ENCODE measurements at regions not wholly inside any gene's neighbourhood (a gene's known extent, or its start where the extent isn't known, plus 50 kb on each side); places are given as distances from the start of the nearest gene placed in this dataset.
"Not testable (repeated sequence)": the region's sequence is repeated elsewhere in the genome, so short reads cannot be mapped to it uniquely, and the experiment has no call there.

DNA sequence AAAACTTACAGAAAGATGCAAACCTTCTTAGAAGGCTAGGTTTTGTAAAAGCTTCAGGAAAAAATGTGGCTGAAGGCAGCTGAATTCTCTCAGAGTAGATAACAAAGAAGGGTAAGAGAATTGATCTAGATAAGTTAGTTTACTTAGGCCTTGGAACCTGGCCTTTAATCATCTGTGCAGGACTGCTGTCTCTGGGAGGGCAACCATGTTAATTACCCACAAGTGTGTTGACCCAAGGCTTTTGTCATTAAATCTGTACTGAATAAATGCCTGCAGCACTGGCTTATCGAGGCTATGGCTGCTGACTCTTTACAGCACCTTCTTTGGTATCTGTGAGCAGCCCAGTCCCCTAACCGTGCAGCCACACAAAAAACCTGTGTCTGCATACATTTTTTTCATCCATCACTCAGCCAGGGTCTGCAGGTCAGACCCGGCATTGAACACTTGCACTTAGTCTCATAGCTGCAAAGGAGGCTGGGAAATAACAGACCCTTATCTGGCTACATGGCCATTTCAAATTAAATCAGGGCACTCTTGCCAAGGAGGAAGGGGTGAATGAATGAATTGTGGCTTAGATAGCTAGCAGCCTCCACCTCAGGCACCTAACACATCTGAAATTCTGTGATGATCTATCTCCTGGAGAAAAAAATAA is 86.4 kb upstream of the EPCAM start:
- H4K20me1 ChIP-seq (ENCODE audit: insufficient read depth), result no peaks in the 10 kb centered on the region
- 79 to 83% methylated on average over 3 of the region's 3 CpGs for WGBS, 2 experiments (ENCODE audit: low coverage in 1 of 2, low lambda C conversion rate in 2 of 2, missing lambda C conversion rate in 2 of 2)
- in situ Hi-C loops (cut with MboI), result no loop called here
- no peaks in the 10 kb centered on the region for H3K79me2 ChIP-seq (ENCODE audit: insufficient read depth)
- H3K4me1 ChIP-seq (ENCODE audit: insufficient read depth), result peaks cover 4% of the 10 kb centered on the region
- no peak for DNase-seq
- H3K9me3 ChIP-seq (ENCODE audit: low read depth), result no peaks in the 10 kb centered on the region
- H3K4me3 ChIP-seq, result no peak overlapping the region
- H3K4me2 ChIP-seq (ENCODE audit: unreplicated experiment), result no peak overlapping the region
- no peak overlapping the region for H2AFZ ChIP-seq
- no peaks in the 10 kb centered on the region for H3K27me3 ChIP-seq (replicated peaks; ENCODE audit: insufficient read depth)
- no peak for TF ChIP-seq EZH2phosphoT487 (IDR thresholded peaks at IDR 0.05; ENCODE audit: insufficient read depth, low read depth)
- TF ChIP-seq EZH2 (IDR thresholded peaks at IDR 0.05; ENCODE audit: insufficient read depth, poor library complexity, severe bottlenecking), result no peak
- H3F3A ChIP-seq (ENCODE audit: insufficient read depth), result 0 out of 2 replicates have a peak, but pooled peaks cover 3% of the 10 kb centered on the region
- no peak overlapping the region for H3K27ac ChIP-seq
- H3K9ac ChIP-seq, result no peak overlapping the region
- H3K36me3 ChIP-seq (ENCODE audit: low read depth), result no peaks in the 10 kb centered on the region
- H3K9me2 ChIP-seq (ENCODE audit: insufficient read depth), result no peaks in the 10 kb centered on the region

DNA sequence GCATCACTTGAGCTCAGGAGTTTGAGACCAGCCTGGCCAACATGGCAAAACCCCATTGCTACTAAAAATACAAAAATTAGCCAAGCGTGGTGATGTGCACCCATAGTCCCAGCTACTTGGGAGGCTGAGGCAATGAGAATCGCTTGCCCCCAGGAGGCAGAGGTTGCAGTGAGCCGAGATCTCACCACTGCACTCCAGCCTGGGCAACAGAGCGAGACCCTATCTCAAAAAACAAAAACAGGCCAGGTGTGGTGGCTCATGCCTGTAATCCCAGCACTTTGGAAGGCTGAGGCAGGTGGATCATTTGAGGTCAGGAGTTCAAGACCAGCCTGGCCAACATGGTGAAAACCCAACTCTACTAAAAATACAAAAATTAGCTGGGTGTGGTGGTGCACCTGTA is 89.6 kb upstream of the EPCAM start:
- H3K9me2 ChIP-seq (ENCODE audit: insufficient read depth); H3F3A ChIP-seq (ENCODE audit: insufficient read depth); DNase-seq; H3K27me3 ChIP-seq (replicated peaks; ENCODE audit: insufficient read depth); H3K9ac ChIP-seq; H3K36me3 ChIP-seq (ENCODE audit: low read depth); H3K4me1 ChIP-seq (ENCODE audit: insufficient read depth); H4K20me1 ChIP-seq (ENCODE audit: insufficient read depth); H2AFZ ChIP-seq; in situ Hi-C loops (cut with MboI); H3K4me2 ChIP-seq (ENCODE audit: unreplicated experiment); H3K27ac ChIP-seq; H3K9me3 ChIP-seq (ENCODE audit: low read depth); H3K79me2 ChIP-seq (ENCODE audit: insufficient read depth); H3K4me3 ChIP-seq: not testable (repeated sequence)
- WGBS, 2 experiments (ENCODE audit: low coverage in 1 of 2, low lambda C conversion rate in 2 of 2, missing lambda C conversion rate in 2 of 2), result 86 to 95% methylated on average over 4 of the region's 4 CpGs

DNA sequence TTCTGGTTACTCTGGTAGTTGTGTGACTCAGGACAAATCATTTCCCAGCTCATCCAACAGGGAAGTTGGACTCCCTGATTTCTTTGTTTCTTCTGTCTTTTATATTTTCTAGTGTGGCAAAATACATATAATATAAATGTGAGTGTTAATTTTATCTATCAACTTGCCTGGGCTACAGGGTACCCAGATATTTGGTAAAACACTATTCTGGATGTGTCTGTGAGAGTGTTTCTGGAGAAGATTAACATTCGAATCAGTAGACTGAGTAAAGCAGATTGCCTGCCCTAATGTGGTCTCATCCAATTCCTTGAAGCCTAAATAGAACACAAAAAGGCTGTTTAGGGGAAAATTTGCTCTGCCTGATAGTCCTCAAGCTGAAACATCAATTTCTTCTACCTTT is 91.1 kb upstream of the EPCAM start:
- Histone ChIP-seq H3K27me3 (replicated peaks; ENCODE audit: insufficient read depth) (no peaks in the 10 kb centered on the region), H3K79me2 (ENCODE audit: insufficient read depth) (no peaks in the 10 kb centered on the region), H2AFZ (no peak overlapping the region), H3K4me1 (ENCODE audit: insufficient read depth) (peaks cover 10% of the 10 kb centered on the region; the same call in 1 of the 2 replicates), H4K20me1 (ENCODE audit: insufficient read depth) (no peaks in the 10 kb centered on the region), H3K9ac (no peak overlapping the region), H3K36me3 (ENCODE audit: low read depth) (no peaks in the 10 kb centered on the region), H3K9me2 (ENCODE audit: insufficient read depth) (no peaks in the 10 kb centered on the region), H3K27ac (no peak overlapping the region), H3K4me2 (ENCODE audit: unreplicated experiment) (no peak overlapping the region), H3F3A (ENCODE audit: insufficient read depth) (no peaks in the 10 kb centered on the region; the same call in 1 of the 2 replicates), H3K4me3 (no peak overlapping the region), H3K9me3 (ENCODE audit: low read depth) (no peaks in the 10 kb centered on the region)
- DNase-seq, result no peak
- in situ Hi-C loops (cut with MboI), result no loop called here
- 92 to 98% methylated on average over 1 of the region's 1 CpG for WGBS, 2 experiments (ENCODE audit: low coverage in 1 of 2, low lambda C conversion rate in 2 of 2, missing lambda C conversion rate in 2 of 2)
- TF ChIP-seq EZH2phosphoT487 (IDR thresholded peaks at IDR 0.05; ENCODE audit: insufficient read depth, low read depth) (no peak), EZH2 (IDR thresholded peaks at IDR 0.05; ENCODE audit: insufficient read depth, poor library complexity, severe bottlenecking) (no peak)

DNA sequence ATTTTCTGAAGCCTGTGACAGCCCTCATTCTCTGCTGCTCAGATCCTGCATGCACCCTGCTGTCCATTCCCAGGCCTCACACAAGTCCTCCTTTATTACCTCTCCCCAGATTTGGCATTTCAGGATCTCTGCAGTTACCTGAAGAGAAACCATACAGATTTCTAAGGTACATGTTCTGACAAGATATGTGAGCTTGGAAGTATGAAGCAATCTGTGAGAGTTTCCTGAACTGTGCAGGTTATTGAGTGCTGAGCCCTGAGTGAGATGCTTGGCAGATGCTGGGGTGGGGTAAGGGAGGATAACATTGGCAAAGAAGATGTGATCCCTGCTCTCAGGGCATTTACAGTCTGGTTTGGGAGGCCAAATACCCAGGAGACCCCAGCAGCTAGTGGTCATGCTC is 91.9 kb upstream of the EPCAM start:
- no peaks in the 10 kb centered on the region for H3K27me3 ChIP-seq (replicated peaks; ENCODE audit: insufficient read depth)
- H4K20me1 ChIP-seq (ENCODE audit: insufficient read depth), result no peaks in the 10 kb centered on the region
- no peak overlapping the region for H3K4me3 ChIP-seq
- H3K4me1 ChIP-seq (ENCODE audit: insufficient read depth), result peaks cover 11% of the 10 kb centered on the region
- DNase-seq, result no peak
- in situ Hi-C loops (cut with MboI), result no loop called here
- H3K36me3 ChIP-seq (ENCODE audit: low read depth), result no peaks in the 10 kb centered on the region
- no peaks in the 10 kb centered on the region for H3K9me3 ChIP-seq (ENCODE audit: low read depth)
- H3F3A ChIP-seq (ENCODE audit: insufficient read depth), result no peaks in the 10 kb centered on the region; the same call in 1 of the 2 replicates
- no peak overlapping the region for H3K4me2 ChIP-seq (ENCODE audit: unreplicated experiment)
- H2AFZ ChIP-seq, result no peak overlapping the region
- TF ChIP-seq EZH2phosphoT487 (IDR thresholded peaks at IDR 0.05; ENCODE audit: insufficient read depth, low read depth) (no peak), EZH2 (IDR thresholded peaks at IDR 0.05; ENCODE audit: insufficient read depth, poor library complexity, severe bottlenecking) (no peak)
- H3K9me2 ChIP-seq (ENCODE audit: insufficient read depth), result no peaks in the 10 kb centered on the region
- H3K27ac ChIP-seq, result no peak overlapping the region
- 0 out of 2 replicates have a peak, but pooled peaks cover 3% of the 10 kb centered on the region for H3K79me2 ChIP-seq (ENCODE audit: insufficient read depth)
- no peak overlapping the region for H3K9ac ChIP-seq

DNA sequence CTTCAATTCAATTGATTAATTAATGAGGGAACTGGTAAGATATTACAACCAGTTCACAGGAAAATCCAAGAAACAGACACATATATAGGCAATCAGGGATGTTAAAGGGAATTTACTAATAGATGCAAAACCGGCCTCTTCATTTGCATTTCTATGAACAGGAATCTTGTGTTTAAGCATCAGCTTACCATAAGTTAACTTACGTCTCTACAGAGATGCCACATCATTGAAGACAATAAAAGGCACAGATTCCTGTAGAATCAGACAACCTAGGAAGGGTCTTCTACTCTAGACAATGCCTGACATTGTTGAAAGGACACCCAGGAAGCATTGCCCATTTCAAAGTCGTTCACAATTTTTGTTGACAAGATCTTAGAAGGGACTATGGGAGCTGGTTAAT is 93.0 kb upstream of the EPCAM start:
- H3K9ac ChIP-seq, result no peak overlapping the region
- H4K20me1 ChIP-seq (ENCODE audit: insufficient read depth), result no peaks in the 10 kb centered on the region
- H3F3A ChIP-seq (ENCODE audit: insufficient read depth), result peaks cover 10% of the 10 kb centered on the region; the same call in 1 of the 2 replicates
- TF ChIP-seq EZH2phosphoT487 (IDR thresholded peaks at IDR 0.05; ENCODE audit: insufficient read depth, low read depth) (no peak), EZH2 (IDR thresholded peaks at IDR 0.05; ENCODE audit: insufficient read depth, poor library complexity, severe bottlenecking) (no peak)
- H3K27ac ChIP-seq, result no peak overlapping the region
- H3K4me1 ChIP-seq (ENCODE audit: insufficient read depth), result peaks cover 14% of the 10 kb centered on the region
- no peaks in the 10 kb centered on the region for H3K9me2 ChIP-seq (ENCODE audit: insufficient read depth)
- 0 out of 2 replicates have a peak, but pooled peaks cover 3% of the 10 kb centered on the region for H3K79me2 ChIP-seq (ENCODE audit: insufficient read depth)
- no peaks in the 10 kb centered on the region for H3K36me3 ChIP-seq (ENCODE audit: low read depth)
- DNase-seq, result no peak
- 92 to 93% methylated on average over 3 of the region's 3 CpGs for WGBS, 2 experiments (ENCODE audit: low coverage in 1 of 2, low lambda C conversion rate in 2 of 2, missing lambda C conversion rate in 2 of 2)
- no peaks in the 10 kb centered on the region for H3K9me3 ChIP-seq (ENCODE audit: low read depth)
- no peak overlapping the region for H3K4me2 ChIP-seq (ENCODE audit: unreplicated experiment)
- H3K27me3 ChIP-seq (replicated peaks; ENCODE audit: insufficient read depth), result no peaks in the 10 kb centered on the region
- H3K4me3 ChIP-seq, result no peak overlapping the region
- no peak overlapping the region for H2AFZ ChIP-seq
- in situ Hi-C loops (cut with MboI), result no loop called here
